ENCODE measurements at regions not wholly inside any gene's neighbourhood (a gene's known extent, or its start where the extent isn't known, plus 50 kb on each side); places are given as distances from the start of the nearest gene placed in this dataset.

GRCh38 chr13:73684286-73684685 lies 449.9 kb downstream of the KLF12 start:
- intact Hi-C loops (cut with micrococcal nuclease): no loop called here
- Mint-ChIP-seq H3K36me3 (ENCODE audit: low read depth) (no peaks in the 10 kb centered on the region), H3K4me1 (ENCODE audit: low read depth) (no peaks in the 10 kb centered on the region), H3K27me3 (no peaks in the 10 kb centered on the region), H3K4me3 (no peak overlapping the region), H3K27ac (no peak overlapping the region), H3K9me3 (no peaks in the 10 kb centered on the region)

GRCh38 chr13:73683746-73684145 lies 450.5 kb downstream of the KLF12 start:
- H3K4me1 Mint-ChIP-seq (ENCODE audit: low read depth): no peaks in the 10 kb centered on the region
- H3K27me3 Mint-ChIP-seq: no peaks in the 10 kb centered on the region

GRCh38 chr13:73681779-73682178 lies 452.4 kb downstream of the KLF12 start:
- no peaks in the 10 kb centered on the region for H3K4me1 Mint-ChIP-seq (ENCODE audit: low read depth)
- H3K9me3 Mint-ChIP-seq: no peaks in the 10 kb centered on the region
- H3K36me3 Mint-ChIP-seq (ENCODE audit: low read depth): no peaks in the 10 kb centered on the region
- H3K4me3 Mint-ChIP-seq: no peak overlapping the region
- no peaks in the 10 kb centered on the region for H3K27me3 Mint-ChIP-seq
- intact Hi-C loops (cut with micrococcal nuclease): no loop called here
- H3K27ac Mint-ChIP-seq: no peak overlapping the region

More at GRCh38 chr13:73683746-73684145, 450.5 kb downstream of the KLF12 start:
- Mint-ChIP-seq H3K9me3 (no peaks in the 10 kb centered on the region), H3K4me3 (no peak overlapping the region), H3K27ac (no peak overlapping the region), H3K36me3 (ENCODE audit: low read depth) (no peaks in the 10 kb centered on the region)
- intact Hi-C loops (cut with micrococcal nuclease): no loop called here

- no peaks in the 10 kb centered on the region for H3K27me3 Mint-ChIP-seq
- no peaks in the 10 kb centered on the region for H3K4me1 Mint-ChIP-seq (ENCODE audit: low read depth)
- H3K36me3 Mint-ChIP-seq (ENCODE audit: low read depth): no peaks in the 10 kb centered on the region
- intact Hi-C loops (cut with micrococcal nuclease): no loop called here
- no peak overlapping the region for H3K27ac Mint-ChIP-seq
- H3K9me3 Mint-ChIP-seq: no peaks in the 10 kb centered on the region
- H3K4me3 Mint-ChIP-seq: no peak overlapping the region
Measured at GRCh38 chr13:73681015-73681414, 453.2 kb downstream of the KLF12 start.

- H3K4me1 Mint-ChIP-seq (ENCODE audit: low read depth): no peaks in the 10 kb centered on the region
- H3K9me3 Mint-ChIP-seq: no peaks in the 10 kb centered on the region
- no peak overlapping the region for H3K27ac Mint-ChIP-seq
- no peak overlapping the region for H3K4me3 Mint-ChIP-seq
- H3K27me3 Mint-ChIP-seq: no peaks in the 10 kb centered on the region
- intact Hi-C loops (cut with micrococcal nuclease): no loop called here
- H3K36me3 Mint-ChIP-seq (ENCODE audit: low read depth): no peaks in the 10 kb centered on the region
Measured at GRCh38 chr13:73677048-73677601, 457.1 kb downstream of the KLF12 start.

- Mint-ChIP-seq H3K9me3 (no peaks in the 10 kb centered on the region), H3K27me3 (no peaks in the 10 kb centered on the region), H3K36me3 (ENCODE audit: low read depth) (no peaks in the 10 kb centered on the region), H3K4me3 (no peak overlapping the region), H3K27ac (no peak overlapping the region), H3K4me1 (ENCODE audit: low read depth) (no peaks in the 10 kb centered on the region)
- intact Hi-C loops (cut with micrococcal nuclease): no loop called here
Measured at GRCh38 chr13:73676550-73677047, 457.6 kb downstream of the KLF12 start.

GRCh38 chr13:73675821-73676220 lies 458.4 kb downstream of the KLF12 start:
- Mint-ChIP-seq H3K27me3 (no peaks in the 10 kb centered on the region), H3K4me1 (ENCODE audit: low read depth) (no peaks in the 10 kb centered on the region), H3K9me3 (no peaks in the 10 kb centered on the region), H3K36me3 (ENCODE audit: low read depth) (no peaks in the 10 kb centered on the region), H3K27ac (no peak overlapping the region), H3K4me3 (no peak overlapping the region)
- intact Hi-C loops (cut with micrococcal nuclease): no loop called here

GRCh38 chr13:73674570-73674969 lies 459.6 kb downstream of the KLF12 start:
- Mint-ChIP-seq H3K9me3 (peaks cover 4% of the 10 kb centered on the region), H3K4me3 (no peak overlapping the region), H3K27ac (no peak overlapping the region), H3K4me1 (ENCODE audit: low read depth) (no peaks in the 10 kb centered on the region), H3K27me3 (no peaks in the 10 kb centered on the region), H3K36me3 (ENCODE audit: low read depth) (no peaks in the 10 kb centered on the region)
- intact Hi-C loops (cut with micrococcal nuclease): no loop called here

- intact Hi-C loops (cut with micrococcal nuclease): no loop called here
- Mint-ChIP-seq H3K4me3 (no peak overlapping the region), H3K9me3 (peaks cover 9% of the 10 kb centered on the region), H3K4me1 (ENCODE audit: low read depth) (no peaks in the 10 kb centered on the region), H3K36me3 (ENCODE audit: low read depth) (no peaks in the 10 kb centered on the region), H3K27me3 (no peaks in the 10 kb centered on the region), H3K27ac (no peak overlapping the region)
Measured at GRCh38 chr13:73673931-73674330, 460.3 kb downstream of the KLF12 start.

- H3K27ac Mint-ChIP-seq: no peak overlapping the region
- H3K4me1 Mint-ChIP-seq (ENCODE audit: low read depth): no peaks in the 10 kb centered on the region
- no peak overlapping the region for H3K4me3 Mint-ChIP-seq
- H3K36me3 Mint-ChIP-seq (ENCODE audit: low read depth): no peaks in the 10 kb centered on the region
- intact Hi-C loops (cut with micrococcal nuclease): no loop called here
- no peaks in the 10 kb centered on the region for H3K27me3 Mint-ChIP-seq
- H3K9me3 Mint-ChIP-seq: peaks cover 9% of the 10 kb centered on the region
Measured at GRCh38 chr13:73672492-73672891, 461.7 kb downstream of the KLF12 start.

- Mint-ChIP-seq H3K27me3 (no peaks in the 10 kb centered on the region), H3K36me3 (ENCODE audit: low read depth) (no peaks in the 10 kb centered on the region), H3K4me3 (no peak overlapping the region), H3K27ac (no peak overlapping the region), H3K9me3 (peaks cover 9% of the 10 kb centered on the region), H3K4me1 (ENCODE audit: low read depth) (no peaks in the 10 kb centered on the region)
- intact Hi-C loops (cut with micrococcal nuclease): no loop called here
Measured at GRCh38 chr13:73671732-73672131, 462.5 kb downstream of the KLF12 start.

- no peak overlapping the region for H3K4me3 Mint-ChIP-seq
- intact Hi-C loops (cut with micrococcal nuclease): no loop called here
- no peaks in the 10 kb centered on the region for H3K36me3 Mint-ChIP-seq (ENCODE audit: low read depth)
- peaks cover 9% of the 10 kb centered on the region for H3K9me3 Mint-ChIP-seq
- no peaks in the 10 kb centered on the region for H3K27me3 Mint-ChIP-seq
- no peak overlapping the region for H3K27ac Mint-ChIP-seq
- H3K4me1 Mint-ChIP-seq (ENCODE audit: low read depth): no peaks in the 10 kb centered on the region
Measured at GRCh38 chr13:73671011-73671410, 463.2 kb downstream of the KLF12 start.

GRCh38 chr13:73667756-73668155 lies 466.4 kb downstream of the KLF12 start:
- no peaks in the 10 kb centered on the region for H3K27me3 Mint-ChIP-seq
- H3K36me3 Mint-ChIP-seq (ENCODE audit: low read depth): no peaks in the 10 kb centered on the region
- no peak overlapping the region for H3K4me3 Mint-ChIP-seq
- peaks cover 9% of the 10 kb centered on the region for H3K9me3 Mint-ChIP-seq
- intact Hi-C loops (cut with micrococcal nuclease): no loop called here
- H3K4me1 Mint-ChIP-seq (ENCODE audit: low read depth): no peaks in the 10 kb centered on the region
- H3K27ac Mint-ChIP-seq: no peak overlapping the region

- intact Hi-C loops (cut with micrococcal nuclease): no loop called here
- no peaks in the 10 kb centered on the region for H3K27me3 Mint-ChIP-seq
- no peak overlapping the region for H3K4me3 Mint-ChIP-seq
- no peak overlapping the region for H3K27ac Mint-ChIP-seq
- H3K36me3 Mint-ChIP-seq (ENCODE audit: low read depth): no peaks in the 10 kb centered on the region
- no peaks in the 10 kb centered on the region for H3K4me1 Mint-ChIP-seq (ENCODE audit: low read depth)
- H3K9me3 Mint-ChIP-seq: peaks cover 33% of the 10 kb centered on the region
Measured at GRCh38 chr13:73665261-73665660, 468.9 kb downstream of the KLF12 start.

- Mint-ChIP-seq H3K4me1 (ENCODE audit: low read depth) (no peaks in the 10 kb centered on the region), H3K27me3 (no peaks in the 10 kb centered on the region), H3K4me3 (no peak overlapping the region), H3K9me3 (peaks cover 34% of the 10 kb centered on the region), H3K36me3 (ENCODE audit: low read depth) (no peaks in the 10 kb centered on the region), H3K27ac (no peak overlapping the region)
- intact Hi-C loops (cut with micrococcal nuclease): no loop called here
Measured at GRCh38 chr13:73664851-73665250, 469.4 kb downstream of the KLF12 start.

Data from dendritic cell treated with granulocyte-macrophage colony-stimulating factor and Interleukin-4, amounts not matched to agents 40 ng/mL and 50 ng/mL, for 4 days (primary cell).